HG03378 (cell line): ENCODE measurements at regions not wholly inside any gene's neighbourhood (a gene's known extent, or its start where the extent isn't known, plus 50 kb on each side); places are given as distances from the start of the nearest gene placed in this dataset.

ENCODE experiments used
- ATAC-seq: cut with Tn5 transposase; IDR thresholded peaks from one replicate; pipeline ENCODE4 v1.9.1; 2021; ENCODE audit warnings: mild to moderate bottlenecking, moderate library complexity; ENCODE audit not compliant: unreplicated experiment

GRCh38 chr1:87194271-87194774 is 134.4 kb upstream of the LMO4 start:
- no peak for ATAC-seq

- no peak for ATAC-seq
Observed at GRCh38 chr1:87194856-87195255, 133.8 kb upstream of the LMO4 start.

- no peak for ATAC-seq
Observed at GRCh38 chr1:87196110-87196827, 132.4 kb upstream of the LMO4 start.

- ATAC-seq, result no peak
Observed at GRCh38 chr1:87197156-87197555, 131.5 kb upstream of the LMO4 start.

GRCh38 chr1:87197641-87198040 is 131.0 kb upstream of the LMO4 start:
- ATAC-seq, result no peak

GRCh38 chr1:87200875-87201638 is 127.6 kb upstream of the LMO4 start:
- ATAC-seq, result no peak

- ATAC-seq, result no peak
Observed at GRCh38 chr1:87201768-87202167, 126.9 kb upstream of the LMO4 start.

GRCh38 chr1:87202451-87202850 is 126.2 kb upstream of the LMO4 start:
- no peak for ATAC-seq

- ATAC-seq, result peak; percentile 97
Observed at GRCh38 chr1:87202922-87203655, 125.6 kb upstream of the LMO4 start.

GRCh38 chr1:87203904-87204303 is 124.8 kb upstream of the LMO4 start:
- ATAC-seq, result no peak

GRCh38 chr1:87204441-87204840 is 124.2 kb upstream of the LMO4 start:
- no peak for ATAC-seq

- no peak for ATAC-seq
Observed at GRCh38 chr1:87204921-87205320, 123.8 kb upstream of the LMO4 start.

- no peak for ATAC-seq
Observed at GRCh38 chr1:87206044-87206831, 122.4 kb upstream of the LMO4 start.

GRCh38 chr1:87208080-87208479 is 120.6 kb upstream of the LMO4 start:
- no peak for ATAC-seq

- ATAC-seq, result no peak
Observed at GRCh38 chr1:87208931-87209330, 119.7 kb upstream of the LMO4 start.

GRCh38 chr1:87210151-87210550 is 118.5 kb upstream of the LMO4 start:
- no peak for ATAC-seq

- no peak for ATAC-seq
Observed at GRCh38 chr1:87212431-87213134, 116.1 kb upstream of the LMO4 start.

- no peak for ATAC-seq
Observed at GRCh38 chr1:87213135-87213515, 115.6 kb upstream of the LMO4 start.

- no peak for ATAC-seq
Observed at GRCh38 chr1:87215592-87215991, 113.1 kb upstream of the LMO4 start.

GRCh38 chr1:87218618-87219017 is 110.1 kb upstream of the LMO4 start:
- no peak for ATAC-seq
